Uterus (tissue), 2 donors: ENCODE measurements at regions not wholly inside any gene's neighbourhood (a gene's known extent, or its start where the extent isn't known, plus 50 kb on each side); places are given as distances from the start of the nearest gene placed in this dataset.

Experiments used
- CTCF ChIP-seq, 4 experiments: fragments of 200-600 bp in 2 of 4; fragments of 450-650 bp in 2 of 4; sonication (generic) in 2 of 4; IDR thresholded peaks; one replicate each; pipeline ENCODE4 v1.5.1; 2016 to 2019; ENCODE audit warnings: antibody characterized with exemption in 4 of 4, mild to moderate bottlenecking in 2 of 4, moderate library complexity in 1 of 4
- POLR2A ChIP-seq, 2 donors: fragments of 450-650 bp; IDR thresholded peaks; one replicate each; pipeline ENCODE4 v1.6.1; 2016; ENCODE audit warnings: antibody characterized with exemption in 2 of 2, mild to moderate bottlenecking in 1 of 2, moderate library complexity in 1 of 2

- TF ChIP-seq POLR2A (IDR thresholded peaks at IDR 0.05) = no peak
- TF ChIP-seq CTCF (IDR thresholded peaks at IDR 0.05) = no peak
Observed at GRCh38 chr4:125776146-125776545, 461.4 kb downstream of the FAT4 start.
